Activated T-helper 2 cell treated with anti-CD3 and anti-CD28 coated beads, Interferon-gamma antibody, Interleukin-2, Interleukin-4, amounts not matched to agents 10 μg/mL and 5 μg/mL and 100 μg/mL, durations not matched to agents 14 hours and 24 hours and 36 hours (primary cell): ENCODE measurements at regions not wholly inside any gene's neighbourhood (a gene's known extent, or its start where the extent isn't known, plus 50 kb on each side); places are given as distances from the start of the nearest gene placed in this dataset.
"Not testable (repeated sequence)": the region's sequence is repeated elsewhere in the genome, so short reads cannot be mapped to it uniquely, and the experiment has no call there.

Experiments
- DNase-seq: peaks from one replicate; pipeline ENCODE4 v3.0.0; 2021; ENCODE audit warnings: low spot score
- H3K27ac Mint-ChIP-seq: one replicate; pipeline ENCODE4 v1.8.0; 2021; ENCODE audit warnings: mixed read lengths
- H3K27me3 Mint-ChIP-seq: one replicate; pipeline ENCODE4 v1.8.0; 2021; ENCODE audit warnings: low read depth, mixed read lengths
- H3K36me3 Mint-ChIP-seq: one replicate; pipeline ENCODE4 v1.8.0; 2021; ENCODE audit warnings: low read depth, mixed read lengths
- H3K4me1 Mint-ChIP-seq: one replicate; pipeline ENCODE4 v1.8.0; 2021; ENCODE audit warnings: low read depth, mixed read lengths
- H3K4me3 Mint-ChIP-seq: one replicate; pipeline ENCODE4 v1.8.0; 2021; ENCODE audit warnings: low read depth, mild to moderate bottlenecking, moderate library complexity, mixed read lengths
- H3K9me3 Mint-ChIP-seq: one replicate; pipeline ENCODE4 v1.8.0; 2021; ENCODE audit warnings: mixed read lengths
- intact Hi-C: fragments of 100-400 bp; cut with micrococcal nuclease; formaldehyde crosslinking; loops from one replicate; pipeline ENCODE4 v1.15.1; 2023

DNA sequence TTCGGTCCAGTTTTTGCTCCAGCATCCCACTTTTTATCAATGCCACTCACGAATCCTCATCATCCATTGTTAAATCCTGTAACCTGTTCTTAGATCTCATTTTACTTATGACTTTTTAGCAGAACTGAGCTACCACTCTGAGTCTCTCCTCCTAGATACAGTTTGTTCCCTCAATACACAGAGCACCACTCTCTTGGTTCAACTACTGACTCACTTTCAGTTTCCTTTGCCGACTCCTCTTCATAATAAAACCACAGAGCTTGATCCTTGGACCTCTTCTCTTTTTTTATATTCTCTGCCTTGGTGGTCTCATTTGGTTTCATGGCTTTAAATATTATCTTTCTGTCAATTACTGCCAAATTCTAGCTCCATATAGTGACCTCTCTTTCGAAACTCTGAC is 150.3 kb downstream of the SLITRK5 start:
- no peak for DNase-seq
- Mint-ChIP-seq H3K9me3 (peaks cover 13% of the 10 kb centered on the region), H3K27ac (no peak overlapping the region), H3K4me3 (no peak overlapping the region), H3K36me3 (no peaks in the 10 kb centered on the region), H3K27me3 (no peaks in the 10 kb centered on the region), H3K4me1 (no peaks in the 10 kb centered on the region)
- intact Hi-C loops = no loop called here

- H3K4me1 Mint-ChIP-seq, H3K36me3 Mint-ChIP-seq, intact Hi-C loops, H3K4me3 Mint-ChIP-seq, H3K27me3 Mint-ChIP-seq, DNase-seq, H3K27ac Mint-ChIP-seq: not testable (repeated sequence)
- peaks cover 13% of the 10 kb centered on the region for H3K9me3 Mint-ChIP-seq
These were observed 155.1 kb downstream of the SLITRK5 start for GRCh38 chr13:87826301-87826700.

DNA sequence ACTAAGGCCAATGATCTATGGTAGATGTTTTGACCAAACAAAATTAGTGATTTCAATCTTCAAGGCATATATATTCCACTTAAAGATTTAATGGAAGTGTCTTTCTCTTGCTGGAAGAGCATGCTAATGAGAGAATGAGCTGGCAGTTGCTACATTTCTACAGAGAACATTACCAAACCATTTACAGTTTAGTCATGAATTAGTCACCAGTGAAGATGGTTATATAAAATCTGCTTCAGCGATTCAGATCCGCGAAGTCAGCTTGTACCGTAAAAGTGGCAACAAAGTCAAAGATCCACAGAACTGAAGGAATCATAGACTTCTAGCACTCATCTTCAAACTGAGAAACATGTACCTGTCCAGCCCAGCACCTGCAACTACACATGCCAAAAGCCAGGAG is 156.3 kb downstream of the SLITRK5 start:
- H3K4me1 Mint-ChIP-seq = no peaks in the 10 kb centered on the region
- H3K9me3 Mint-ChIP-seq = peaks cover 13% of the 10 kb centered on the region
- H3K36me3 Mint-ChIP-seq = no peaks in the 10 kb centered on the region
- no peak for DNase-seq
- no peak overlapping the region for H3K27ac Mint-ChIP-seq
- no peaks in the 10 kb centered on the region for H3K27me3 Mint-ChIP-seq
- intact Hi-C loops = no loop called here
- H3K4me3 Mint-ChIP-seq = no peak overlapping the region

DNA sequence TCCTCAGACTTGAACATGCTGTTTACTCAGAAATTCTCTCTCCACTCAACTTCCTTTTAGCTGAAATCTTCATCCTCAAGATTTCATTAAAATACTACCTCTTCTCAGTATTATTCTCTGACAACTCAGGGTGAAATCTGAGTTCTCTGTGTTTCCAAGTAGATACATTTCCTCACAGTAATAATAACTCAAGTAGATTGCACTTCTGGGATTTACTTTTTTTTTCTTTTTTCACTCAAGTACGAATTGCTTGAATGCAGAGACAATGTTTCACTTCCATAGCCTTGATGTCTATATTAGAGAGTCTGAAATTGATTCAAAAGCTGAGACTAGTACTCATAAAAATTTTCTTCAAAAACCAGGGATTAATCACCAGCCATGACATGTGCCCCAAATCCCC is 166.4 kb downstream of the SLITRK5 start:
- Mint-ChIP-seq H3K36me3 (no peaks in the 10 kb centered on the region), H3K27me3 (no peaks in the 10 kb centered on the region)

DNA sequence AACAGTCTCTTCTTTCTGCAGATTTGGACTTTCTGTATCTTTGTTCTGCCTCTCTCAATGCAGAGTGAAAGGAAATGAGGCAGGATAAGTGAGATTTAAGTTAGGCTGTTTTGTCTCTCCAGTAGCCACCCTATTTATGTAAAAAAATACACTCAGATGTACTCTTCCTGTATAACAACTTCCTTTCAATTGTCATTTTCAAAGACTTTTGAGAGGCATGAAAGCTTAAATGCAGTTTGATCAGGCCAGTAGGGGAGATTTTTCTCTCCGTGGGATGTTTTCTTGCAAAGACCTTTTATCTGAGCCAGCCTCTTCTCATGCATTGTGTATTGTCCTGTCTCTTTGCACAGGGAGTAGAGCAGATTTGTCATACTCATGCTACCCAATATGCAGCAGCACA is 166.8 kb downstream of the SLITRK5 start:
- H3K27ac Mint-ChIP-seq = no peak overlapping the region
- DNase-seq = no peak
- H3K36me3 Mint-ChIP-seq = no peaks in the 10 kb centered on the region
- intact Hi-C loops = no loop called here
- no peaks in the 10 kb centered on the region for H3K4me1 Mint-ChIP-seq
- no peak overlapping the region for H3K4me3 Mint-ChIP-seq
- no peaks in the 10 kb centered on the region for H3K27me3 Mint-ChIP-seq
- H3K9me3 Mint-ChIP-seq = peaks cover 7% of the 10 kb centered on the region

More for the DNA sequence above, 166.4 kb downstream of the SLITRK5 start:
- no peak overlapping the region for H3K4me3 Mint-ChIP-seq
- no peak for DNase-seq
- intact Hi-C loops = no loop called here
- no peak overlapping the region for H3K27ac Mint-ChIP-seq
- no peaks in the 10 kb centered on the region for H3K4me1 Mint-ChIP-seq
- peaks cover 7% of the 10 kb centered on the region for H3K9me3 Mint-ChIP-seq

GRCh38 chr13:87851410-87851809 is 180.2 kb downstream of the SLITRK5 start:
- H3K4me3 Mint-ChIP-seq = no peak overlapping the region
- no peak overlapping the region for H3K27ac Mint-ChIP-seq
- intact Hi-C loops = no loop called here
- H3K4me1 Mint-ChIP-seq = no peaks in the 10 kb centered on the region
- H3K9me3 Mint-ChIP-seq = peaks cover 44% of the 10 kb centered on the region
- no peak for DNase-seq
- H3K27me3 Mint-ChIP-seq = no peaks in the 10 kb centered on the region
- no peaks in the 10 kb centered on the region for H3K36me3 Mint-ChIP-seq

DNA sequence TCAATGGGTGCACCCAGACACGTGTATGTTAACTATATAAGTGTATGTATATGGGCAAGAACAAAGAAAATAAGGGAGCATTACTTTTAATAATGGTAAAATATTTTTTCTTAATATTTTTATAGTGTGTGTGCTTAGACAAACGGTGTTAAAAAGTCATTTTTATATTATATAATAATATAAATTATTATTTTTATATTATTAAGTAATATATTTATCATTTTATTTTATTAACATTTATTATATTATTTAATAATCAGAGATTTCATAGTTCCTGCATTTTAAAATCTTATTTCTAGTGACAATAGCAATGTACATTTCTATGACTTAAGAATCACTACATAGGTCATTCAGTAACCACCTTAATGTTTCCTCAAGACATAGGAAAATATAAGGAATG is 184.4 kb downstream of the SLITRK5 start:
- DNase-seq = no peak
- H3K36me3 Mint-ChIP-seq = no peaks in the 10 kb centered on the region
- H3K27me3 Mint-ChIP-seq = no peaks in the 10 kb centered on the region
- no peaks in the 10 kb centered on the region for H3K4me1 Mint-ChIP-seq
- peaks cover 43% of the 10 kb centered on the region for H3K9me3 Mint-ChIP-seq
- intact Hi-C loops = no loop called here
- H3K27ac Mint-ChIP-seq = no peak overlapping the region
- H3K4me3 Mint-ChIP-seq = no peak overlapping the region

GRCh38 chr13:87859261-87859660 is 188.1 kb downstream of the SLITRK5 start:
- H3K27me3 Mint-ChIP-seq = no peaks in the 10 kb centered on the region
- H3K27ac Mint-ChIP-seq = no peak overlapping the region
- no peaks in the 10 kb centered on the region for H3K4me1 Mint-ChIP-seq
- H3K9me3 Mint-ChIP-seq = peaks cover 25% of the 10 kb centered on the region
- DNase-seq = no peak
- intact Hi-C loops = no loop called here
- no peaks in the 10 kb centered on the region for H3K36me3 Mint-ChIP-seq
- H3K4me3 Mint-ChIP-seq = no peak overlapping the region

- H3K27me3 Mint-ChIP-seq = no peaks in the 10 kb centered on the region
- no peak overlapping the region for H3K27ac Mint-ChIP-seq
- H3K9me3 Mint-ChIP-seq = peaks cover 12% of the 10 kb centered on the region
- DNase-seq = no peak
- no peaks in the 10 kb centered on the region for H3K4me1 Mint-ChIP-seq
- intact Hi-C loops = no loop called here
- no peak overlapping the region for H3K4me3 Mint-ChIP-seq
- no peaks in the 10 kb centered on the region for H3K36me3 Mint-ChIP-seq
These were observed 196.3 kb downstream of the SLITRK5 start for GRCh38 chr13:87867426-87867825.

DNA sequence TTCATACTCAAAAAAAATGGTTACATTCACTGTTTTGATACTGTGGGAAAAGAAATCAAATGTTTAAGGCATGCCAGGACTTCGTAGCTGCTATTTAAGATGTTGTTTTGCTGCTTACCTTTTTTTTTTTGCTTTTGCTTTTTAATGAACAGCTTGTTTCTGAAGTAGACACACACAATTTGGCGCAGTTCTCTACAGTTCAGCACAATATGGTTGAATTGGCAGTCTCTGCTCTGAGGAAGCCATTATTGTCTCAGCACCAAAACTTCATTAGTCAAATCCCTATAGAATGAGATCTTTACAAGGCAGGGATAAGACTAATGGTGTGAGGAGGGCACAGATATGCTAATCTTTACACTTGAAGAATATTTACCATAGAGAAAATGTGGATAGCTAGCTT is 197.6 kb downstream of the SLITRK5 start:
- H3K27me3 Mint-ChIP-seq = no peaks in the 10 kb centered on the region
- H3K36me3 Mint-ChIP-seq = no peaks in the 10 kb centered on the region
- H3K4me3 Mint-ChIP-seq = no peak overlapping the region
- intact Hi-C loops = no loop called here
- H3K4me1 Mint-ChIP-seq = no peaks in the 10 kb centered on the region
- no peak overlapping the region for H3K27ac Mint-ChIP-seq
- DNase-seq = no peak
- peaks cover 12% of the 10 kb centered on the region for H3K9me3 Mint-ChIP-seq

DNA sequence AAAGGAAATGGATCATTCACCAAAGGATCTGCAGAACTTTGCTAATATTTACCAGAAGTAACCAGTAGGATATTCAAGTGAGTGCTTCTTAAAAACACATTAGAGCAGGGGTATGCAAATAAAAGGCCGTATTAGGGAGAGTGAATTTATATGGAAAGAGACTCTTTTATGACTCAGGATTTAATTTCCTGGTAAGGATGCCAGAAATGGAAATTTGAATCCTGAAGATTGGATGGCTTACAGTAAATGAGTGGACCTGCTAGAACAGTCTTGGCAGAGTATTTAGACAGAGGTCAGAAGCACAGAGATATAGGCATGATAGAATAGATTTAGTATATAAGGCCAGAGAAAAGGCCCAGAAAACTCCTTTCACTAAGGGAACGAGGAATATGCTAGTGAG is 201.6 kb downstream of the SLITRK5 start:
- H3K27ac Mint-ChIP-seq = no peak overlapping the region
- no peaks in the 10 kb centered on the region for H3K4me1 Mint-ChIP-seq
- H3K36me3 Mint-ChIP-seq = no peaks in the 10 kb centered on the region
- no peak overlapping the region for H3K4me3 Mint-ChIP-seq
- H3K9me3 Mint-ChIP-seq = peaks cover 8% of the 10 kb centered on the region
- DNase-seq = no peak
- intact Hi-C loops = no loop called here
- H3K27me3 Mint-ChIP-seq = no peaks in the 10 kb centered on the region

GRCh38 chr13:87877477-87877876 is 206.3 kb downstream of the SLITRK5 start:
- DNase-seq = no peak
- H3K27me3 Mint-ChIP-seq = no peaks in the 10 kb centered on the region
- intact Hi-C loops = no loop called here
- no peak overlapping the region for H3K4me3 Mint-ChIP-seq
- no peaks in the 10 kb centered on the region for H3K4me1 Mint-ChIP-seq
- peaks cover 12% of the 10 kb centered on the region for H3K9me3 Mint-ChIP-seq
- H3K27ac Mint-ChIP-seq = no peak overlapping the region
- no peaks in the 10 kb centered on the region for H3K36me3 Mint-ChIP-seq

DNA sequence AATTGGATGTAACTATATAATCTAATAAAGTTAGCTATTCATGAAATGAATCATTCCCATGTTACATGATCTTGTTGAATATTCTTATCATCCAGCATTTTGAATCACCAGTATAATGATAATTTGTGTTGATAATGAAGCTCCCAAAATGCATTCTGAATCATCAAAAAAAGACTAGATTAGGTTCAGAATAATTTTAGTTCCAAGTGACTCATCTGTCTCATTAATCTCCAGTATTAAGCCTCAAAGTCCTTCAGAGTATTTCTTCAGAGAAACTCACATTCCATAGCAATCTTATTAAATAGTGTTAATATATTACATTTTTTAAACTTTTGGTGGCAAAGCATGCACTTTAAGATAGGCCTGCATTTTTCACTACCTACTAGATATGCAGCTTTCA is 207.5 kb downstream of the SLITRK5 start:
- Mint-ChIP-seq H3K4me3 (no peak overlapping the region), H3K27me3 (no peaks in the 10 kb centered on the region), H3K27ac (no peak overlapping the region), H3K4me1 (no peaks in the 10 kb centered on the region), H3K36me3 (no peaks in the 10 kb centered on the region), H3K9me3 (peaks cover 7% of the 10 kb centered on the region)
- intact Hi-C loops = no loop called here
- no peak for DNase-seq

DNA sequence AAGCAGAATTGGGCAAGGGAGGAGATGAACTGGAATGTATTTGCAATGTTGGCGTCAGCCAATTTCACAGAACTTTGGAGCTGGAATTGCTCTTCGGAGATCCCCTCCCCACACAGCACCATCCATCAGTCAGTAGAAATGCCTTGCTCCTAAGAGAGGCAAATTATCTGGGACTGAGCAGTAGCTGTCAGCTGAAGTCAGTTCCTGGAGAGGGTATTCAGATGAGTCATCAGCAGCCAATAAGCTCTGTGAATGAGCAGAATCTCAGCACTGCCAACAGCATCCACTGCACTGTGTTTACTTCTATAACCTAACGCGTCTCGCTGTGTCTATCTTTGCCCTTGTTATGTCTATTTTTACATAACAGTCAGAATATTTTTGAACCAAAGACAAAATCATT is 213.7 kb downstream of the SLITRK5 start:
- DNase-seq = no peak
- H3K4me1 Mint-ChIP-seq = no peaks in the 10 kb centered on the region
- no peaks in the 10 kb centered on the region for H3K36me3 Mint-ChIP-seq
- no peaks in the 10 kb centered on the region for H3K27me3 Mint-ChIP-seq
- H3K4me3 Mint-ChIP-seq = no peak overlapping the region
- H3K27ac Mint-ChIP-seq = no peak overlapping the region
- peaks cover 16% of the 10 kb centered on the region for H3K9me3 Mint-ChIP-seq
- intact Hi-C loops = no loop called here
